SK-N-MC (cell line): ENCODE measurements at regions not wholly inside any gene's neighbourhood (a gene's known extent, or its start where the extent isn't known, plus 50 kb on each side); places are given as distances from the start of the nearest gene placed in this dataset.

Source experiments
- EZH2 ChIP-seq: fragments of 200-600 bp; sonication (generic); IDR thresholded peaks from one replicate; pipeline ENCODE4 v1.6.1; 2017; ENCODE audit warnings: antibody characterized with exemption
- FOXP2 ChIP-seq: optimal IDR thresholded peaks from 2 replicates; pipeline ENCODE3; 2011; ENCODE audit warnings: mild to moderate bottlenecking, moderate library complexity; ENCODE audit not compliant: insufficient read depth; ENCODE audit errors: extremely low read length, control extremely low read depth
- POLR2AphosphoS5 ChIP-seq: IDR thresholded peaks from 2 replicates; pipeline ENCODE4 v1.6.1; 2012; ENCODE audit warnings: mild to moderate bottlenecking, low read depth, low read length, borderline replicate concordance

DNA sequence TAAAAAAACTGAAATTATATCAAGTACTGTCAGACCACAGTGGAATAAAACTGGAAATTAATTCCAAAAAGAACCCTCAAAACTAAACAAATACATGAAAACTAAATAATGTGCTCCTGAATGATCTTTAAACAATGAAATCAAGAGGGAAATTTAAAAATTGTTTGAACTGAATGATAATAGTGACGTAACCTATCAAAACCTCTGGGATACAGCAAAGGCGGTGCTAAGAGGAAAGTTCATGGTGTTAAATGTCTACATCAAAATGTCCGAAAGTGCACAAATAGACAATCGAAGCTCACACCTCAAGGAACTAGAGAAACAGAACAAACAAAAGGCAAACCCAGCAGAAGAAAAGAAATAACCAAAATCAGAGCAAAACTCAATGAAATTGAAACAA, 70.8 kb upstream of the TUBA3C start:
- TF ChIP-seq EZH2 = no peak
- TF ChIP-seq POLR2AphosphoS5 = no peak
- TF ChIP-seq FOXP2 = no peak
